ENCODE measurements at regions not wholly inside any gene's neighbourhood (a gene's known extent, or its start where the extent isn't known, plus 50 kb on each side); places are given as distances from the start of the nearest gene placed in this dataset.

DNA sequence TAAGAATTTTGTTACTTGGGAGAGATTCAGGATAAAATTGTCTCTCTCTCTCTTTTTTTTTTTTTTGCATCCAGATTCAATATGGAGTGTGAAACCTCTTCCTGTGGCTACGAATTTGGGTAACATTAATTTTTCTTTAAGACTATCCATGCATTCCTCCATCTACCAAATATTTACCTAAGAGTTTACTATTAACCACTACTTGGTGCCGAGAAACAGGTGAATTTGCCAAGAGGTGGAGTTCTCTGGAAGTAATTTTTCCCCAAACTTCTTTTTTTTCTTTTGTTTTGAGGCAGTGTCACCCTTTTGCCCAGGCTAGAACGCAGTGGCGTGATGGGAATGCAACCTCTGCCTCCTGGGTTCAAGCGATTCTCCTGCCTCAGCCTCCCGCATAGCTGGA is 206.3 kb upstream of the VLDLR start:
- Mint-ChIP-seq H3K4me3 (no peak overlapping the region), H3K27ac (no peak overlapping the region), H3K36me3 (ENCODE audit: low read depth) (no peaks in the 10 kb centered on the region), H3K27me3 (peaks cover 7% of the 10 kb centered on the region), H3K9me3 (no peaks in the 10 kb centered on the region), H3K4me1 (ENCODE audit: low read depth) (no peaks in the 10 kb centered on the region)
- ChIA-PET POLR2A (no interaction called here), CTCF (no interaction called here)
- H3K9me3 ChIP-seq (ENCODE audit: control insufficient read depth in 1 of 2, insufficient read depth in 1 of 2, low read length in 2 of 2), result no peaks in the 10 kb centered on the region
- ATAC-seq (ENCODE audit: poor library complexity) (no peak), DNase-seq (no peak)
- no peak overlapping the region for H3K4me3 ChIP-seq (ENCODE audit: low read length)
- H3K27me3 ChIP-seq (ENCODE audit: control insufficient read depth in 1 of 2, insufficient read depth in 2 of 2, low read length in 2 of 2), result no peaks in the 10 kb centered on the region
- H3K36me3 ChIP-seq (ENCODE audit: insufficient read depth, low read length), result no peaks in the 10 kb centered on the region
- H3K27ac ChIP-seq (ENCODE audit: low read depth in 1 of 2, low read length in 2 of 2), result no peak overlapping the region
- intact Hi-C loops (cut with DNase I, micrococcal nuclease), result no loop called here
- no peaks in the 10 kb centered on the region for H3K4me1 ChIP-seq (ENCODE audit: insufficient read depth, low read length)
- TF ChIP-seq CTCF (IDR thresholded peaks at IDR 0.05), result no peak

GRCh38 chr9:2417730-2418129 is 203.9 kb upstream of the VLDLR start:
- ATAC-seq (ENCODE audit: poor library complexity), result no peak
- no peaks in the 10 kb centered on the region for H3K4me1 ChIP-seq (ENCODE audit: insufficient read depth, low read length)
- ChIA-PET POLR2A (no interaction called here), CTCF (no interaction called here)
- Mint-ChIP-seq H3K4me1 (ENCODE audit: low read depth) (no peaks in the 10 kb centered on the region), H3K27me3 (peaks cover 14% of the 10 kb centered on the region), H3K9me3 (no peaks in the 10 kb centered on the region), H3K36me3 (ENCODE audit: low read depth) (no peaks in the 10 kb centered on the region), H3K27ac (no peak overlapping the region), H3K4me3 (no peak overlapping the region)
- H3K4me3 ChIP-seq (ENCODE audit: low read length), result no peak overlapping the region
- H3K9me3 ChIP-seq (ENCODE audit: control insufficient read depth in 1 of 2, insufficient read depth in 1 of 2, low read length in 2 of 2), result no peaks in the 10 kb centered on the region
- TF ChIP-seq CTCF (IDR thresholded peaks at IDR 0.05), result no peak
- H3K27ac ChIP-seq (ENCODE audit: low read depth in 1 of 2, low read length in 2 of 2), result no peak overlapping the region
- no peaks in the 10 kb centered on the region for H3K27me3 ChIP-seq (ENCODE audit: control insufficient read depth in 1 of 2, insufficient read depth in 2 of 2, low read length in 2 of 2)
- H3K36me3 ChIP-seq (ENCODE audit: insufficient read depth, low read length), result no peaks in the 10 kb centered on the region
- no peak for DNase-seq
- intact Hi-C loops (cut with DNase I, micrococcal nuclease), result no loop called here

DNA sequence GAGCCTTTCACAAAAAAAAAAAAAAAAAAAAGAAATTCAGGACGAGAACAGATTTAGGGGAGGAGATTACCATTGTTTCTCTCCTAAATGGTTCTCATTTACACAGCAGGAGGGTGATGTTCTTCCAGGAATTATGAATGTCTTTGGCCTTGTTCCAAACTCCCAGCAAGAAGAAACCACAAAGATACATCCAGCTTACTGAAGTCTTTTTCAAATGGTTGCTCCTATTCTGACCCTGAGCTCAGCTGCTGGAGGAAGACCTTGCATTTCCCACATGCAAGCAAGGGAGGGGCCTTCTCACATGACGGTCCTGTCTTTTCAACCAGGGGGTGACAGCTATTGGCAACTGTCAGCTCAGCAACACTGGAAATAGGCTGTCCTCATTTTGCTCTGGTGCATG is 203.0 kb upstream of the VLDLR start:
- H3K4me1 Mint-ChIP-seq (ENCODE audit: low read depth), result no peaks in the 10 kb centered on the region
- intact Hi-C loops (cut with DNase I, micrococcal nuclease), result no loop called here
- no peaks in the 10 kb centered on the region for H3K36me3 Mint-ChIP-seq (ENCODE audit: low read depth)
- TF ChIP-seq CTCF (IDR thresholded peaks at IDR 0.05), result no peak
- H3K27me3 Mint-ChIP-seq, result peaks cover 14% of the 10 kb centered on the region
- Histone ChIP-seq H3K4me1 (ENCODE audit: insufficient read depth, low read length) (no peaks in the 10 kb centered on the region), H3K4me3 (ENCODE audit: low read length) (no peak overlapping the region), H3K27me3 (ENCODE audit: control insufficient read depth in 1 of 2, insufficient read depth in 2 of 2, low read length in 2 of 2) (no peaks in the 10 kb centered on the region), H3K9me3 (ENCODE audit: control insufficient read depth in 1 of 2, insufficient read depth in 1 of 2, low read length in 2 of 2) (no peaks in the 10 kb centered on the region), H3K36me3 (ENCODE audit: insufficient read depth, low read length) (no peaks in the 10 kb centered on the region), H3K27ac (ENCODE audit: low read depth in 1 of 2, low read length in 2 of 2) (no peak overlapping the region)
- ChIA-PET POLR2A (no interaction called here), CTCF (no interaction called here)
- H3K4me3 Mint-ChIP-seq, result no peak overlapping the region
- no peak for ATAC-seq (ENCODE audit: poor library complexity)
- H3K27ac Mint-ChIP-seq, result no peak overlapping the region
- H3K9me3 Mint-ChIP-seq, result no peaks in the 10 kb centered on the region
- no peak for DNase-seq

Data from CD4-positive, alpha-beta T cell (primary cell).